ENCODE measurements at regions not wholly inside any gene's neighbourhood (a gene's known extent, or its start where the extent isn't known, plus 50 kb on each side); places are given as distances from the start of the nearest gene placed in this dataset.
A peak's percentile ranks its signal among the peaks of the same experiment; 100 is the strongest.

GRCh38 chr21:45592208-45592619, 50.0 kb upstream of the SLC19A1 start:
- peak; percentile 42 to 57 (median 46) for DNase-seq (ENCODE audit: low read depth in 2 of 3, low spot score in 2 of 3)

- no peak for DNase-seq (ENCODE audit: low read depth in 2 of 3, low spot score in 2 of 3)
Measured at GRCh38 chr21:45592626-45593134, 50.4 kb upstream of the SLC19A1 start.

- DNase-seq (ENCODE audit: low read depth in 2 of 3, low spot score in 2 of 3) = peak in 2 of 3 donors; percentile 10 to 33
Measured at GRCh38 chr21:45593162-45594022, 50.1 kb upstream of the PCBP3 start.
